HCT116 (cell line): ENCODE measurements at regions not wholly inside any gene's neighbourhood (a gene's known extent, or its start where the extent isn't known, plus 50 kb on each side); places are given as distances from the start of the nearest gene placed in this dataset.

Experiments
- ATAC-seq: fragments of 200-7000 bp; cut with Tn5 transposase; 2 replicates; pipeline ENCODE4 v1.9.1; 2020; ENCODE audit warnings: mild to moderate bottlenecking, moderate library complexity
- BruUV-seq: library from RNA; stranded (reverse); fragments of 400-500 nt; replicated peaks from 2 replicates; lab custom pipeline; 2021; lab: Mats Ljungman, UMichigan
- CTCF ChIA-PET: fragments of 300-600 bp; sonication (Branson Sonifier 250); formaldehyde crosslinking; loops from one replicate; lab custom pipeline; 2021; ENCODE audit warnings: antibody characterized with exemption; lab: Charles Lee
- POLR2A ChIA-PET: fragments of 300-600, 350-600 bp; sonication (Branson Sonifier 250); formaldehyde crosslinking; loops from one replicate; lab custom pipeline; 2021; ENCODE audit warnings: antibody characterized with exemption; lab: Charles Lee
- RAD21 ChIA-PET, 2 experiments: fragments of 300-600 bp; sonication (Branson Sonifier 250); formaldehyde crosslinking; loops; one replicate each; lab custom pipeline; 2023; ENCODE audit warnings: low total read pairs in 2 of 2; ENCODE audit not compliant: uncharacterized antibody in 2 of 2, unreplicated experiment in 2 of 2, low non-redundant PET in 1 of 2; lab: Charles Lee
- DNase-seq: peaks from one replicate; pipeline ENCODE4 v3.0.0-alpha.2; 2010; ENCODE audit warnings: low read depth, low spot score
- H2AFZ ChIP-seq: fragments of 200-600 bp; shearing (Covaris generic), sonication (generic); 2 replicates; pipeline ENCODE4 v1.6.1; 2017; ENCODE audit warnings: low read depth, mixed run types, mixed read lengths, antibody characterized with exemption, low read length; ENCODE audit not compliant: poor library complexity, severe bottlenecking
- H3K27ac ChIP-seq: 2 replicates; pipeline ENCODE4 v1.5.1; 2012; ENCODE audit warnings: low read depth, low read length
- H3K27me3 ChIP-seq: fragments of 200-600 bp; sonication (generic); 2 replicates; pipeline ENCODE4 v1.6.1; 2016; ENCODE audit warnings: mixed run types, low read length, mixed read lengths; ENCODE audit not compliant: insufficient read depth
- H3K36me3 ChIP-seq, 2 experiments: fragments of 200-500 bp in 1 of 2; fragments of 200-600 bp in 1 of 2; sonication (Bioruptor generic) in 1 of 2; sonication (generic) in 1 of 2; 2 replicates each; pipeline versions ENCODE4 v1.5.1 to v1.6.1; 2014 to 2016; ENCODE audit warnings: low read length in 2 of 2, inconsistent platforms in 1 of 2, mixed read lengths in 1 of 2, mixed run types in 1 of 2; ENCODE audit not compliant: insufficient read depth in 2 of 2, control insufficient read depth in 1 of 2
- H3K4me1 ChIP-seq, 2 experiments: fragments of 200-600 bp in 1 of 2; sonication (generic) in 1 of 2; 2 replicates each; pipeline versions ENCODE4 v1.5.1 to v1.6.1; 2012 to 2017; ENCODE audit warnings: low read length in 2 of 2, inconsistent platforms in 1 of 2, mild to moderate bottlenecking in 1 of 2, mixed read lengths in 1 of 2, mixed run types in 1 of 2, moderate library complexity in 1 of 2; ENCODE audit not compliant: insufficient read depth in 2 of 2, control insufficient read depth in 1 of 2
- H3K4me2 ChIP-seq: fragments of 200-600 bp; sonication (generic); 2 replicates; pipeline ENCODE4 v1.6.1; 2017; ENCODE audit warnings: mixed run types, low read length, mixed read lengths
- H3K4me3 ChIP-seq, 2 experiments: fragments of 200-600 bp in 1 of 2; sonication (generic) in 1 of 2; replicated peaks in 1 of 2; 2 replicates each; pipeline ENCODE4 v1.5.1; 2011 to 2016; ENCODE audit warnings: low read length in 2 of 2, control low read depth in 1 of 2, low read depth in 1 of 2, mild to moderate bottlenecking in 1 of 2, mixed read lengths in 1 of 2, mixed run types in 1 of 2
- H3K79me2 ChIP-seq: fragments of 200-600 bp; sonication (generic); 2 replicates; pipeline ENCODE4 v1.6.1; 2017; ENCODE audit warnings: mild to moderate bottlenecking, mixed run types, low read length, moderate library complexity, mixed read lengths; ENCODE audit not compliant: insufficient read depth
- H3K9ac ChIP-seq: fragments of 200-600 bp; sonication (generic); 2 replicates; pipeline ENCODE4 v1.6.1; 2016; ENCODE audit warnings: low read length, mixed read lengths
- H3K9me2 ChIP-seq: fragments of 200-600 bp; sonication (generic), shearing (Covaris generic); 2 replicates; pipeline ENCODE4 v1.6.1; 2017; ENCODE audit warnings: mixed run types, mild to moderate bottlenecking, moderate library complexity; ENCODE audit not compliant: insufficient read depth
- H3K9me3 ChIP-seq, 2 experiments: fragments of 200-500 bp in 1 of 2; fragments of 200-600 bp in 1 of 2; sonication (Bioruptor generic) in 1 of 2; sonication (generic) in 1 of 2; 2 replicates each; pipeline ENCODE4 v1.6.1; 2014 to 2017; ENCODE audit warnings: low read length in 2 of 2, mixed read lengths in 2 of 2, inconsistent platforms in 1 of 2, low read depth in 1 of 2, mild to moderate bottlenecking in 1 of 2, mixed run types in 1 of 2, moderate library complexity in 1 of 2; ENCODE audit not compliant: control insufficient read depth in 1 of 2, insufficient read depth in 1 of 2
- H4K20me1 ChIP-seq: fragments of 200-600 bp; sonication (generic), shearing (Covaris generic); 2 replicates; pipeline ENCODE4 v1.6.1; 2017; ENCODE audit warnings: mixed run types, mild to moderate bottlenecking, moderate library complexity; ENCODE audit not compliant: insufficient read depth
- CBX3 ChIP-seq: IDR thresholded peaks from 2 replicates; pipeline ENCODE4 v1.6.1; 2012; ENCODE audit warnings: low read depth
- EGR1 ChIP-seq: IDR thresholded peaks from 2 replicates; pipeline ENCODE4 v1.6.1; 2012; ENCODE audit warnings: low read depth
- EZH2 ChIP-seq: fragments of 200-600 bp; sonication (generic); IDR thresholded peaks from 2 replicates; pipeline ENCODE4 v1.6.1; 2017; ENCODE audit warnings: antibody characterized with exemption, mixed run types
- EZH2phosphoT487 ChIP-seq: fragments of 200-600 bp; IDR thresholded peaks from 2 replicates; pipeline ENCODE4 v1.6.1; 2018; ENCODE audit warnings: antibody characterized with exemption, borderline replicate concordance
- FOSL1 ChIP-seq: IDR thresholded peaks from 2 replicates; pipeline ENCODE4 v1.6.1; 2012; ENCODE audit warnings: low read depth
- MAX ChIP-seq: IDR thresholded peaks from 2 replicates; pipeline ENCODE4 v1.6.1; 2012
- POLR2A ChIP-seq: IDR thresholded peaks from 2 replicates; pipeline ENCODE4 v1.7.0; 2011; ENCODE audit warnings: borderline replicate concordance; ENCODE audit not compliant: insufficient read depth, insufficient read length; ENCODE audit errors: extremely low read depth
- POLR2AphosphoS5 ChIP-seq: IDR thresholded peaks from 2 replicates; pipeline ENCODE4 v1.6.1; 2011; ENCODE audit warnings: mild to moderate bottlenecking, low read depth, low read length, moderate library complexity
- SP1 ChIP-seq: IDR thresholded peaks from 2 replicates; pipeline ENCODE4 v1.6.1; 2012; ENCODE audit warnings: low read depth
- SRF ChIP-seq: IDR thresholded peaks from 2 replicates; pipeline ENCODE4 v1.6.1; 2012; ENCODE audit warnings: low read depth
- TCF7L2 ChIP-seq: IDR thresholded peaks from 2 replicates; pipeline ENCODE4 v1.7.0; 2011; ENCODE audit warnings: borderline replicate concordance, inconsistent platforms; ENCODE audit not compliant: insufficient read depth, insufficient read length; ENCODE audit errors: extremely low read depth
- YY1 ChIP-seq: IDR thresholded peaks from 2 replicates; pipeline ENCODE4 v1.6.1; 2011; ENCODE audit warnings: low read length, low read depth, moderate library complexity, mild to moderate bottlenecking; ENCODE audit not compliant: insufficient replicate concordance; ENCODE audit errors: extremely low read depth
- ZBTB33 ChIP-seq: IDR thresholded peaks from 2 replicates; pipeline ENCODE4 v1.6.1; 2011; ENCODE audit warnings: mild to moderate bottlenecking, low read length, moderate library complexity; ENCODE audit not compliant: insufficient replicate concordance; ENCODE audit errors: extremely low read depth
- ZFX ChIP-seq: fragments of 450-650 bp; IDR thresholded peaks from 2 replicates; pipeline ENCODE4 v1.6.1; 2017
- ZNF274 ChIP-seq: fragments of 200-500 bp; sonication (Bioruptor generic); IDR thresholded peaks from 2 replicates; pipeline ENCODE4 v1.6.1; 2014; ENCODE audit warnings: mild to moderate bottlenecking, low read depth, low read length, inconsistent platforms
- intact Hi-C: fragments of 100-400 bp; cut with micrococcal nuclease; formaldehyde crosslinking; loops from 2 replicates; pipeline ENCODE4 v1.10.0; 2022
- TF ChIP-seq, protein P1 (sequence below): IDR thresholded peaks from 2 replicates; pipeline ENCODE4 v1.6.1; 2012

DNA sequence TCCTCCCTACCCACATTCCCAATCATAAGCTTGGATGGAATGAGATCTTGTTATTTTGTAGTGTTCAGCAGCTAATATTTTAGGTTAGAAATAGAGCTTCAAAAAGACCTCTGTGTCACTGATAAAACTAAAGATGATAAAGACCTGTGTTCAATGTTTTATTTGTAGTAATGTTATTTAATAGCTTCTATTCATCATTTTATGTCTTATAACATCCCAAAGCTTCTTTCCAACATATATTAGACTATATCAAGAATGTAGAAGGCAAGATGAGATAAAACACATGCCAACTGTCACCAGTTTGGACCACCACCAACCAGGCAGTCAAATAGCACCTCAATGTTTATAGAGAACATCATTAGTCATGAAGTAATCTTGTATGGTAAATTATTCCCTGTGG lies 409.5 kb upstream of the ITGA1 start (continued):
- TF ChIP-seq EZH2 (no peak), MAX (no peak), EGR1 (no peak), ZNF274 (no peak), POLR2AphosphoS5 (no peak), YY1 (no peak), FOSL1 (no peak), SRF (no peak)

- Histone ChIP-seq H2AFZ (no peak overlapping the region), H3K9me2 (no peaks in the 10 kb centered on the region), H3K4me3 (no peak overlapping the region), H3K27ac (no peak overlapping the region), H3K9ac (no peak overlapping the region), H4K20me1 (no peaks in the 10 kb centered on the region), H3K27me3 (no peaks in the 10 kb centered on the region), H3K9me3 (no peaks in the 10 kb centered on the region), H3K36me3 (no peaks in the 10 kb centered on the region), H3K4me2 (no peak overlapping the region), H3K79me2 (no peaks in the 10 kb centered on the region), H3K4me1 (no peaks in the 10 kb centered on the region)
- no peak for ATAC-seq
- ChIA-PET POLR2A (no interaction called here), RAD21 (no interaction called here), CTCF (no interaction called here)
- no TSS peak for BruUV-seq
- DNase-seq, result no peak
- TF ChIP-seq SRF (no peak), POLR2AphosphoS5 (no peak), CBX3 (no peak), ZFX (no peak)
- intact Hi-C loops, result no loop called here
These were observed 399.4 kb upstream of the ITGA1 start for GRCh38 chr5:52388349-52388748.

DNA sequence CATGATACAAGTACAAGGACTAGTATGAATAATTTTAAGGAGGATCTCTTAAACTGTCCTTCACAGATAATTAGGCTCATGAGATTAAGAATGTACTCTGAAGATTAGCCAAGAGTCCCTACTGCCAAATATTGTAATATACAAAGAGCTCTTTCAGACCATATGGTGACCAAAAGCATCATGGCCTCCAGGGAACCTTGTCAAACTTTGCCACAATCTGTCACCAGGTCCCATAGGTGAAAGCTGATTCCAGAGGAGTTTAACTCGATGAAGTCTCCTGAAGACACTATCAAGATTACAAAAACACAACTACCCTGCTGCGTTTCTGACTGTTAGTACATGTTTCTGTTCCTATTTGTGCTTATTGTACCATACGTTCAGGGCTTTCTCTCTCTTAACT lies 395.4 kb upstream of the ITGA1 start:
- CTCF ChIA-PET, result no interaction called here
- Histone ChIP-seq H3K4me1 (no peaks in the 10 kb centered on the region), H3K4me2 (no peak overlapping the region), H4K20me1 (no peaks in the 10 kb centered on the region; the same call in 1 of the 2 replicates), H3K4me3 (no peak overlapping the region), H3K27me3 (no peaks in the 10 kb centered on the region), H3K9me3 (no peaks in the 10 kb centered on the region), H3K9me2 (no peaks in the 10 kb centered on the region), H3K36me3 (no peaks in the 10 kb centered on the region), H2AFZ (no peak overlapping the region), H3K27ac (no peak overlapping the region), H3K9ac (no peak overlapping the region), H3K79me2 (no peaks in the 10 kb centered on the region)
- intact Hi-C loops, result no loop called here
- DNase-seq (no peak), ATAC-seq (no peak)
- POLR2A ChIA-PET, result no interaction called here
- RAD21 ChIA-PET, result no interaction called here
- no TSS peak for BruUV-seq
- TF ChIP-seq, protein P1, sequence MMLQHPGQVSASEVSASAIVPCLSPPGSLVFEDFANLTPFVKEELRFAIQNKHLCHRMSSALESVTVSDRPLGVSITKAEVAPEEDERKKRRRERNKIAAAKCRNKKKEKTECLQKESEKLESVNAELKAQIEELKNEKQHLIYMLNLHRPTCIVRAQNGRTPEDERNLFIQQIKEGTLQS, result no peak
- TF ChIP-seq SP1 (no peak), SRF (no peak), EZH2phosphoT487 (no peak), ZFX (no peak), FOSL1 (no peak), TCF7L2 (no peak), CBX3 (no peak), ZBTB33 (no peak), POLR2A (no peak), MAX (no peak)
